CD14-positive monocyte (primary cell): ENCODE measurements at regions not wholly inside any gene's neighbourhood (a gene's known extent, or its start where the extent isn't known, plus 50 kb on each side); places are given as distances from the start of the nearest gene placed in this dataset.

Experiments used
- DNase-seq, 3 donors: peaks; one replicate each; pipeline ENCODE4 v3.0.0-alpha.2; 2011 to 2022
- H2AFZ ChIP-seq: 2 replicates; pipeline ENCODE4 v1.6.0; 2012; ENCODE audit warnings: mild to moderate bottlenecking, low read depth, low read length, inconsistent platforms; ENCODE audit not compliant: insufficient read depth, poor library complexity, severe bottlenecking
- H3K27ac ChIP-seq, 2 donors: 1 replicate in 1 of 2; 2 replicates in 1 of 2; pipeline ENCODE4 v1.5.1; 2012 to 2013; ENCODE audit warnings: low read length in 2 of 2, control low read depth in 1 of 2, inconsistent platforms in 1 of 2, low read depth in 1 of 2, mild to moderate bottlenecking in 1 of 2
- H3K27me3 ChIP-seq, 2 donors: one replicate each; pipeline versions ENCODE4 v1.6.0 to v1.6.1; 2011 to 2013; ENCODE audit warnings: low read length in 2 of 2; ENCODE audit not compliant: control insufficient read depth in 2 of 2, insufficient read depth in 2 of 2
- H3K36me3 ChIP-seq, 2 donors: replicated peaks in 1 of 2; 1 replicate in 1 of 2; 2 replicates in 1 of 2; pipeline versions ENCODE4 v1.5.1 to v1.6.1; 2012 to 2013; ENCODE audit warnings: low read length in 2 of 2, control low read depth in 1 of 2, inconsistent platforms in 1 of 2, mild to moderate bottlenecking in 1 of 2; ENCODE audit not compliant: insufficient read depth in 2 of 2, control insufficient read depth in 1 of 2
- H3K4me1 ChIP-seq, 2 donors: 1 replicate in 1 of 2; 2 replicates in 1 of 2; pipeline versions ENCODE4 v1.5.1 to v1.6.1; 2012 to 2013; ENCODE audit warnings: low read length in 2 of 2, control low read depth in 1 of 2, inconsistent platforms in 1 of 2, mild to moderate bottlenecking in 1 of 2, moderate library complexity in 1 of 2; ENCODE audit not compliant: insufficient read depth in 2 of 2, control insufficient read depth in 1 of 2
- H3K4me2 ChIP-seq: replicated peaks from 2 replicates; pipeline ENCODE3; 2012; ENCODE audit warnings: low read length, moderate library complexity, mild to moderate bottlenecking; ENCODE audit not compliant: poor library complexity, severe bottlenecking; ENCODE audit errors: extremely low read depth
- H3K4me3 ChIP-seq, 3 experiments: fragments of 200-600 bp in 1 of 3; sonication (generic) in 1 of 3; replicated peaks in 1 of 3; 1 replicate in 2 of 3; 2 replicates in 1 of 3; pipeline ENCODE4 v1.5.1; 2011 to 2013; ENCODE audit warnings: low read length in 3 of 3, mild to moderate bottlenecking in 3 of 3, control low read depth in 2 of 3, low read depth in 2 of 3, inconsistent platforms in 1 of 3, moderate library complexity in 1 of 3
- H3K79me2 ChIP-seq: 2 replicates; pipeline ENCODE4 v1.6.0; 2012; ENCODE audit warnings: mild to moderate bottlenecking, control low read depth, inconsistent platforms, low read length, moderate library complexity; ENCODE audit not compliant: insufficient read depth
- H3K9ac ChIP-seq: 2 replicates; pipeline ENCODE4 v1.6.0; 2017; ENCODE audit warnings: low read length, mild to moderate bottlenecking; ENCODE audit not compliant: insufficient read depth, poor library complexity, severe bottlenecking
- H3K9me3 ChIP-seq, 2 donors: replicated peaks in 1 of 2; 1 replicate in 1 of 2; 2 replicates in 1 of 2; pipeline versions ENCODE4 v1.5.1 to v1.6.1; 2012 to 2013; ENCODE audit warnings: low read length in 2 of 2, control low read depth in 1 of 2; ENCODE audit not compliant: control insufficient read depth in 1 of 2, insufficient read depth in 1 of 2
- H4K20me1 ChIP-seq: 2 replicates; pipeline ENCODE4 v1.6.0; 2012; ENCODE audit warnings: mild to moderate bottlenecking, low read length, control low read depth, moderate library complexity; ENCODE audit not compliant: insufficient read depth
- H3K27ac Mint-ChIP-seq, 7 donors: one replicate each; pipeline ENCODE4 v1.8.0; 2020; ENCODE audit warnings: mild to moderate bottlenecking in 7 of 7, mixed read lengths in 7 of 7, moderate library complexity in 6 of 7, inconsistent platforms in 2 of 7
- H3K27me3 Mint-ChIP-seq, 3 donors: one replicate each; pipeline ENCODE4 v1.8.0; 2021 to 2022; ENCODE audit warnings: low read depth in 3 of 3, mild to moderate bottlenecking in 3 of 3, mixed read lengths in 3 of 3, moderate library complexity in 3 of 3, inconsistent platforms in 1 of 3
- H3K36me3 Mint-ChIP-seq, 2 donors: one replicate each; pipeline ENCODE4 v1.8.0; 2020; ENCODE audit warnings: mixed read lengths in 2 of 2, inconsistent platforms in 1 of 2, mild to moderate bottlenecking in 1 of 2
- H3K4me1 Mint-ChIP-seq: one replicate; pipeline ENCODE4 v1.8.0; 2020; ENCODE audit warnings: mild to moderate bottlenecking, mixed read lengths
- H3K4me3 Mint-ChIP-seq, 2 donors: one replicate each; pipeline ENCODE4 v1.8.0; 2020; ENCODE audit warnings: mild to moderate bottlenecking in 2 of 2, mixed read lengths in 2 of 2, moderate library complexity in 1 of 2
- H3K9me3 Mint-ChIP-seq, 7 donors: one replicate each; pipeline ENCODE4 v1.8.0; 2020 to 2022; ENCODE audit warnings: mixed read lengths in 7 of 7, mild to moderate bottlenecking in 6 of 7, moderate library complexity in 6 of 7, inconsistent platforms in 2 of 7
- CTCF ChIP-seq: fragments of 200-600 bp; IDR thresholded peaks from one replicate; pipeline ENCODE4 v1.8.0; 2022; ENCODE audit warnings: antibody characterized with exemption, mild to moderate bottlenecking
- WGBS: methylation state at CpG from one replicate; pipeline ENCODE4 v1.1.5; 2013; ENCODE audit warnings: missing lambda C conversion rate; ENCODE audit not compliant: insufficient coverage; 5-methylcytosine and 5-hydroxymethylcytosine counted together
- intact Hi-C, 2 donors: fragments of 100-400 bp; cut with micrococcal nuclease; formaldehyde crosslinking; loops; one replicate each; pipeline versions ENCODE4 v1.15.0 to v1.15.1; 2023

- WGBS = no CpG with 5 or more reads among the region's 1 CpG
Observed at GRCh38 chr4:157957905-157958304, 214.9 kb downstream of the GASK1B start.

GRCh38 chr4:157942017-157942416 lies 230.8 kb downstream of the GASK1B start:
- H3K4me3 Mint-ChIP-seq = no peak overlapping the region
- H3K27me3 ChIP-seq = peaks cover 0 to 2% of the 10 kb centered on the region in 2 donors
- no peak for DNase-seq
- H3K4me3 ChIP-seq = no peak overlapping the region
- H3K36me3 ChIP-seq = no peaks in the 10 kb centered on the region
- H3K27ac Mint-ChIP-seq = no peak overlapping the region
- H3K36me3 Mint-ChIP-seq = no peaks in the 10 kb centered on the region
- H4K20me1 ChIP-seq = no peaks in the 10 kb centered on the region
- intact Hi-C loops = no loop called here
- peaks cover 0 to 2% (median 0%) of the 10 kb centered on the region in 3 donors for H3K27me3 Mint-ChIP-seq
- no peaks in the 10 kb centered on the region for H3K9me3 Mint-ChIP-seq
- no peak overlapping the region for H3K4me2 ChIP-seq
- no peak for TF ChIP-seq CTCF
- no peak overlapping the region for H3K27ac ChIP-seq
- H3K79me2 ChIP-seq = no peaks in the 10 kb centered on the region
- no peaks in the 10 kb centered on the region for H3K4me1 ChIP-seq
- H3K9ac ChIP-seq = no peak overlapping the region
- no peaks in the 10 kb centered on the region for H3K9me3 ChIP-seq
- no CpG with 5 or more reads among the region's 3 CpGs for WGBS
- H3K4me1 Mint-ChIP-seq = no peaks in the 10 kb centered on the region
- no peak overlapping the region for H2AFZ ChIP-seq

More at GRCh38 chr4:157957905-157958304, 214.9 kb downstream of the GASK1B start:
- Histone ChIP-seq H3K4me3 (no peak overlapping the region), H2AFZ (no peak overlapping the region), H3K9ac (no peak overlapping the region), H3K9me3 (no peaks in the 10 kb centered on the region), H4K20me1 (no peaks in the 10 kb centered on the region), H3K36me3 (no peaks in the 10 kb centered on the region), H3K27ac (no peak overlapping the region), H3K27me3 (no peaks in the 10 kb centered on the region), H3K79me2 (no peaks in the 10 kb centered on the region), H3K4me2 (no peak overlapping the region), H3K4me1 (no peaks in the 10 kb centered on the region)
- H3K27me3 Mint-ChIP-seq = peaks cover 0 to 8% (median 0%) of the 10 kb centered on the region in 3 donors
- H3K4me3 Mint-ChIP-seq = no peak overlapping the region
- H3K36me3 Mint-ChIP-seq = no peaks in the 10 kb centered on the region
- TF ChIP-seq CTCF = no peak
- intact Hi-C loops = no loop called here
- no peaks in the 10 kb centered on the region for H3K4me1 Mint-ChIP-seq
- H3K27ac Mint-ChIP-seq = no peak overlapping the region
- H3K9me3 Mint-ChIP-seq = peaks cover 0 to 3% (median 0%) of the 10 kb centered on the region in 7 donors
- no peak for DNase-seq
